Upper lobe of left lung (tissue), 4 donors: ENCODE measurements at regions not wholly inside any gene's neighbourhood (a gene's known extent, or its start where the extent isn't known, plus 50 kb on each side); places are given as distances from the start of the nearest gene placed in this dataset.

Experiments used
- POLR2A ChIP-seq, 4 donors: fragments of 450-650 bp; IDR thresholded peaks; one replicate each; pipeline ENCODE4 v1.5.1; 2016 to 2017; ENCODE audit warnings: antibody characterized with exemption in 4 of 4, mild to moderate bottlenecking in 2 of 4
- TF ChIP-seq, protein P1 (sequence below), 6 experiments: fragments of 450-650 bp in 4 of 6; fragments of 200-600 bp in 2 of 6; sonication (generic) in 2 of 6; IDR thresholded peaks; one replicate each; pipeline ENCODE4 v1.5.1; 2016 to 2019; ENCODE audit warnings: antibody characterized with exemption in 6 of 6

DNA sequence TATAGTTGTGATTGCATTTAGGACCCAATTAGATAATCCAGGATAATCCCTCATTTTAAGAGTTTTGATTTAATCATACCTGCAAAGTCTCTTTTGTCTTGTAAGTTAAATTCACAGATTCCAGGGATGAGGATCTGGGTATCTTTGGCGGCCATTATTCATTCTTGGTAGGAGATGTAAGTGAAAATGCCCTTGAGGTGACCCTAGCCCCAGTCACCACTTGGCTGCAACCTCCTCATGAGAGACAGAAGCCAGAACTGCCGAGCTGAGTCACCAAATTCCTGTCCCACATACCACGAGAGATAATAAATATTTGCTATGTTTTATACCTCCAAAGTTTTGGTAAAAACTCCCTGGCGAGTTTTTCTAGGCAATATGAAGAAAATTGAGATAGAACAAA is 389.4 kb downstream of the RFC3 start:
- TF ChIP-seq POLR2A (IDR thresholded peaks at IDR 0.05), result no peak
- TF ChIP-seq, protein P1, sequence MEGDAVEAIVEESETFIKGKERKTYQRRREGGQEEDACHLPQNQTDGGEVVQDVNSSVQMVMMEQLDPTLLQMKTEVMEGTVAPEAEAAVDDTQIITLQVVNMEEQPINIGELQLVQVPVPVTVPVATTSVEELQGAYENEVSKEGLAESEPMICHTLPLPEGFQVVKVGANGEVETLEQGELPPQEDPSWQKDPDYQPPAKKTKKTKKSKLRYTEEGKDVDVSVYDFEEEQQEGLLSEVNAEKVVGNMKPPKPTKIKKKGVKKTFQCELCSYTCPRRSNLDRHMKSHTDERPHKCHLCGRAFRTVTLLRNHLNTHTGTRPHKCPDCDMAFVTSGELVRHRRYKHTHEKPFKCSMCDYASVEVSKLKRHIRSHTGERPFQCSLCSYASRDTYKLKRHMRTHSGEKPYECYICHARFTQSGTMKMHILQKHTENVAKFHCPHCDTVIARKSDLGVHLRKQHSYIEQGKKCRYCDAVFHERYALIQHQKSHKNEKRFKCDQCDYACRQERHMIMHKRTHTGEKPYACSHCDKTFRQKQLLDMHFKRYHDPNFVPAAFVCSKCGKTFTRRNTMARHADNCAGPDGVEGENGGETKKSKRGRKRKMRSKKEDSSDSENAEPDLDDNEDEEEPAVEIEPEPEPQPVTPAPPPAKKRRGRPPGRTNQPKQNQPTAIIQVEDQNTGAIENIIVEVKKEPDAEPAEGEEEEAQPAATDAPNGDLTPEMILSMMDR (IDR thresholded peaks at IDR 0.05), result no peak
